DND-41 (cell line): ENCODE measurements at regions not wholly inside any gene's neighbourhood (a gene's known extent, or its start where the extent isn't known, plus 50 kb on each side); places are given as distances from the start of the nearest gene placed in this dataset.

ENCODE experiments used
- ATAC-seq: fragments of 200-7000 bp; cut with Tn5 transposase; 3 replicates; pipeline ENCODE4 v1.9.1; 2021; ENCODE audit warnings: low read depth; ENCODE audit not compliant: insufficient read depth
- DNase-seq: peaks from one replicate; pipeline ENCODE4 v3.0.0-alpha.2; 2020
- H2AFZ ChIP-seq: 2 replicates; pipeline ENCODE4 v1.6.0; 2012; ENCODE audit warnings: low read depth, low read length
- H3K27ac ChIP-seq: 2 replicates; pipeline ENCODE4 v1.5.1; 2012; ENCODE audit warnings: low read length, inconsistent platforms
- H3K27me3 ChIP-seq: fragments of 200-600 bp; sonication (generic); 2 replicates; pipeline ENCODE4 v1.6.0; 2012; ENCODE audit warnings: low read length, mild to moderate bottlenecking, inconsistent platforms; ENCODE audit not compliant: insufficient read depth, poor library complexity
- H3K36me3 ChIP-seq: 2 replicates; pipeline ENCODE4 v1.5.1; 2012; ENCODE audit warnings: low read length, inconsistent platforms; ENCODE audit not compliant: insufficient read depth
- H3K4me1 ChIP-seq: 2 replicates; pipeline ENCODE4 v1.5.1; 2012; ENCODE audit warnings: mild to moderate bottlenecking, low read length; ENCODE audit not compliant: insufficient read depth
- H3K4me2 ChIP-seq: 2 replicates; pipeline ENCODE4 v1.6.0; 2012; ENCODE audit warnings: mild to moderate bottlenecking, moderate library complexity, low read length, inconsistent platforms; ENCODE audit not compliant: insufficient read depth
- H3K4me3 ChIP-seq, 2 experiments: fragments of 200-600 bp in 1 of 2; shearing (Covaris generic) in 1 of 2; 2 replicates each; pipeline ENCODE4 v1.5.1; 2012 to 2016; ENCODE audit warnings: inconsistent platforms in 2 of 2, low read length in 2 of 2, mild to moderate bottlenecking in 2 of 2, low read depth in 1 of 2, moderate library complexity in 1 of 2
- H3K79me2 ChIP-seq: 2 replicates; pipeline ENCODE4 v1.6.0; 2012; ENCODE audit warnings: low read length, inconsistent platforms; ENCODE audit not compliant: insufficient read depth
- H3K9ac ChIP-seq: 2 replicates; pipeline ENCODE4 v1.6.0; 2012; ENCODE audit warnings: low read depth, mild to moderate bottlenecking, inconsistent platforms, low read length, moderate library complexity
- H3K9me3 ChIP-seq: 2 replicates; pipeline ENCODE4 v1.5.1; 2012; ENCODE audit warnings: low read length, moderate library complexity, mild to moderate bottlenecking, inconsistent platforms; ENCODE audit not compliant: insufficient read depth, severe bottlenecking
- H4K20me1 ChIP-seq: 2 replicates; pipeline ENCODE4 v1.6.0; 2012; ENCODE audit warnings: low read length; ENCODE audit not compliant: insufficient read depth
- EZH2 ChIP-seq: IDR thresholded peaks from 3 replicates; pipeline ENCODE4 v1.6.1; 2012; ENCODE audit warnings: borderline replicate concordance, low read depth, mild to moderate bottlenecking, moderate library complexity, low read length, inconsistent platforms; ENCODE audit not compliant: severe bottlenecking
- TF ChIP-seq, protein P1 (sequence below): IDR thresholded peaks from 2 replicates; pipeline ENCODE4 v1.5.1; 2012; ENCODE audit warnings: borderline replicate concordance, low read length, moderate library complexity, mild to moderate bottlenecking; ENCODE audit not compliant: poor library complexity, severe bottlenecking; ENCODE audit errors: extremely low read depth

DNA sequence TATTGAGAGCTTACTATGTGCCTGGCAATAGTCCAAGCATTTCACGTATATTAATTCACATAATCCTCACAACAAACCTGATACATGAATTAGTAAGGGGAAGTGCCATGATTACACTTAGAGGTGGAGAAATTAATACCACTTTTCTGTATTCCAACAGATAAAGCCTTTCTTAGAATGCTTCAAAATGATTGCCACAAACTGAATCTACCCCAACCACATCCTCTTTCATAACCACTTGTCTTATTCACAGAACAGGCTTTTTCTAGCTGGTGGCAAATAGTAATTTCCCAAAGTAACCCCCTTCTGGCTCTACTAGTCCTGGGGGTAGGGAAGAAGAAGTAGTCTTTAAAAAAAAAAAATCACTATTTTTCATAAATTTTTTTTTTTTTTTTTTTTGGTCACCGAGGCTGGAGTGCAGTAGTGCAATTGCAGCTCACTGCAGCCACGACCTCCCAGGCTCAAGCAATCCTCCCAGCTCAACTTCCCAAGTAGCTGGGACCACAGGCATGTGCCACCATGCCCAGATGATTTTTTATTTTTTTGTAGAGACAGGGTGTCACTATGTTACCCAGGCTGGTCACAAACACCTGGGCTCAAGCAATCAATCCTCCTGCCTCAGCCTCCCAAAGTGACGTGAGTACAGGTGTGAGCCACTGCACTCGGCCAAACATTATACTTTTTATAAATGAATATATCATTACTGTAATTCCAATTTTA is 59.0 kb upstream of the ARID2 start:
- ATAC-seq, result peak; percentile 80

DNA sequence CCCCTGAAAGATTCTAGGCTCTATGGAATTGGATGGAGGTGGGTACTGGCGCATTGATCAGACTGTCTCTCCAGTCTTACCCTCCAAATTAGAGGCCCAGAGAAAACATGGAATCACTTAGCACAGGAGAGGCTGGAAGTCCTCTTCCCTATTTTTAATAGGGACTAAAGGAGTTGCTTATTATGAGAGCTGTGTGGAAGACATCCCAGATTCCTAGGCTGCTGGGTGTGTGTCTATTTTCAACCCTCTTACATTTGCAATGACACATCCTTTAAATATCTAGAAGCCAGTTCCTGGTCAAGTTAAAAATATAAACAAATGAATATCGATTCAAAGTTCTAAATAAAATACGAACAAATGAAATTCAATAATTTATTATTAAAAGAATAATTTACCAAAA is 58.3 kb upstream of the ARID2 start:
- Histone ChIP-seq H3K4me2 (peak overlapping the region; percentile 57), H3K9me3 (no peaks in the 10 kb centered on the region), H3K9ac (peak overlapping the region; percentile 53; the same call in 1 of the 2 replicates), H2AFZ (0 out of 2 replicates have a peak overlapping the region, but pooled peaks have one; percentile 20), H3K4me3 (0 out of 4 replicates have a peak overlapping the region, but pooled peaks of 1 of the 2 experiments have one; percentile 10), H4K20me1 (no peaks in the 10 kb centered on the region), H3K27ac (peak overlapping the region; percentile 99), H3K27me3 (no peaks in the 10 kb centered on the region), H3K4me1 (peaks cover 45% of the 10 kb centered on the region), H3K36me3 (no peaks in the 10 kb centered on the region), H3K79me2 (no peaks in the 10 kb centered on the region)
- ATAC-seq (no peak), DNase-seq (no peak)
- TF ChIP-seq, protein P1, sequence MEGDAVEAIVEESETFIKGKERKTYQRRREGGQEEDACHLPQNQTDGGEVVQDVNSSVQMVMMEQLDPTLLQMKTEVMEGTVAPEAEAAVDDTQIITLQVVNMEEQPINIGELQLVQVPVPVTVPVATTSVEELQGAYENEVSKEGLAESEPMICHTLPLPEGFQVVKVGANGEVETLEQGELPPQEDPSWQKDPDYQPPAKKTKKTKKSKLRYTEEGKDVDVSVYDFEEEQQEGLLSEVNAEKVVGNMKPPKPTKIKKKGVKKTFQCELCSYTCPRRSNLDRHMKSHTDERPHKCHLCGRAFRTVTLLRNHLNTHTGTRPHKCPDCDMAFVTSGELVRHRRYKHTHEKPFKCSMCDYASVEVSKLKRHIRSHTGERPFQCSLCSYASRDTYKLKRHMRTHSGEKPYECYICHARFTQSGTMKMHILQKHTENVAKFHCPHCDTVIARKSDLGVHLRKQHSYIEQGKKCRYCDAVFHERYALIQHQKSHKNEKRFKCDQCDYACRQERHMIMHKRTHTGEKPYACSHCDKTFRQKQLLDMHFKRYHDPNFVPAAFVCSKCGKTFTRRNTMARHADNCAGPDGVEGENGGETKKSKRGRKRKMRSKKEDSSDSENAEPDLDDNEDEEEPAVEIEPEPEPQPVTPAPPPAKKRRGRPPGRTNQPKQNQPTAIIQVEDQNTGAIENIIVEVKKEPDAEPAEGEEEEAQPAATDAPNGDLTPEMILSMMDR, result no peak
- TF ChIP-seq EZH2, result no peak

More for the DNA sequence above, 59.0 kb upstream of the ARID2 start:
- H3K9me3 ChIP-seq, result no peaks in the 10 kb centered on the region
- peak; percentile 67 for DNase-seq
- TF ChIP-seq EZH2, result no peak
- TF ChIP-seq, protein P1, result no peak
- H3K4me1 ChIP-seq, result peaks cover 45% of the 10 kb centered on the region
- H3K27ac ChIP-seq, result peak overlapping the region; percentile 99
- peak overlapping the region; percentile 53 for H3K9ac ChIP-seq
- 0 out of 2 replicates have a peak overlapping the region, but pooled peaks have one; percentile 12 for H2AFZ ChIP-seq
- H3K4me3 ChIP-seq, result peak overlapping the region in 1 of 2 experiments; percentile 43; a peak in 2 of 4 replicates
- no peaks in the 10 kb centered on the region for H3K79me2 ChIP-seq
- no peaks in the 10 kb centered on the region for H4K20me1 ChIP-seq
- H3K36me3 ChIP-seq, result no peaks in the 10 kb centered on the region
- no peaks in the 10 kb centered on the region for H3K27me3 ChIP-seq
- H3K4me2 ChIP-seq, result peak overlapping the region; percentile 57

DNA sequence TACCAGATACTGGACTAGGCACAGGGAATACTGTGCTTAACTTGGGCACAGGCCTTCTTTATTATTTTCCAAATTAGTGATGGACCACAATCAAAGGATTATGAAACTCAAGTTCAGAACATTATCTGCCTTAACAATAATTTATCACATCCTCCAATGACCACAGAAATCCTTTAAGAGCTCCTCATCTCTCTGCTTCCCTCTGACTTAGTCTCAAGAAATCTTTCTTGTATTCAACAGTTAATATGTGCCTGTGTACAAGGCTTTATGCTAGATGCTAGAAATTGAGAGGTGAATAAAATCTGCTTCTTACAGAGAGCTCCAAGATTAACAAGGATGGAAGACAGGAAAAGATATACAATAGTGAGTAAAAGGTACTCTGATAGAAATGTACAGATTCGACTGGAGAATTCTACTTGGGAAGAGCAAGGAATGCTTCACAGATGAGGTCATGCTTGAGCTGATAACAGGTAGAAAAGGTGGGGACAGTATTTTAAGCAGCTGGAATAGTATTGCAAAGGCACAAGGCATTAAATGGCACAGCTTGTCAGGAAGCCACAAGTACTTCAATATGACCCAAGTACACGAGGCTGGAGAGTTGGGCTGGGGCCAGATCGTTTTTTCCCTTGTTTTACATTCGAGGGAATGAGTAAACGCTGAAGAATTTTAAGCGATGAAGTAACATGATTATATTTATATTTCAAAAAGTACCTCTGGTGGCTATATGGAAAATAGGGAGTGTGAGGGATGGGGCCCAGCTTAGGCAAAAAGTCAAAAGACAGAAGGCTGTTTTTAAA is 55.1 kb upstream of the ARID2 start:
- TF ChIP-seq, protein P1, result no peak
- TF ChIP-seq EZH2, result no peak
- Histone ChIP-seq H3K27me3 (no peaks in the 10 kb centered on the region), H3K36me3 (no peaks in the 10 kb centered on the region), H3K79me2 (no peaks in the 10 kb centered on the region), H3K4me2 (no peak overlapping the region), H3K4me1 (peaks cover 27% of the 10 kb centered on the region), H3K9ac (no peak overlapping the region), H2AFZ (no peak overlapping the region), H4K20me1 (no peaks in the 10 kb centered on the region), H3K27ac (no peak overlapping the region), H3K9me3 (no peaks in the 10 kb centered on the region), H3K4me3 (no peak overlapping the region)
- no peak for DNase-seq
- no peak for ATAC-seq
